Calu3 (cell line): ENCODE measurements at regions not wholly inside any gene's neighbourhood (a gene's known extent, or its start where the extent isn't known, plus 50 kb on each side); places are given as distances from the start of the nearest gene placed in this dataset.

Experiments
- BruUV-seq: library from RNA; stranded (reverse); fragments of 400-500 nt; replicated peaks from 2 replicates; lab custom pipeline; 2021; lab: Mats Ljungman, UMichigan
- CTCF ChIA-PET: fragments of 300-600 bp; sonication (Branson Sonifier 250); formaldehyde crosslinking; loops from one replicate; lab custom pipeline; 2022; ENCODE audit warnings: antibody characterized with exemption; lab: Charles Lee
- DNase-seq: peaks from one replicate; pipeline ENCODE4 v3.0.0; 2022
- H3K27ac Mint-ChIP-seq: one replicate; pipeline ENCODE4 v1.8.0; 2022; ENCODE audit warnings: mixed read lengths; ENCODE audit not compliant: unreplicated experiment
- H3K27me3 Mint-ChIP-seq: one replicate; pipeline ENCODE4 v1.8.0; 2022; ENCODE audit warnings: mixed read lengths; ENCODE audit not compliant: unreplicated experiment
- H3K36me3 Mint-ChIP-seq: one replicate; pipeline ENCODE4 v1.8.0; 2022; ENCODE audit warnings: mild to moderate bottlenecking, moderate library complexity, mixed read lengths; ENCODE audit not compliant: insufficient read depth, unreplicated experiment
- H3K4me1 Mint-ChIP-seq: one replicate; pipeline ENCODE4 v1.8.0; 2022; ENCODE audit warnings: mild to moderate bottlenecking, low read depth, mixed read lengths; ENCODE audit not compliant: unreplicated experiment
- H3K4me3 Mint-ChIP-seq: one replicate; pipeline ENCODE4 v1.8.0; 2022; ENCODE audit warnings: mild to moderate bottlenecking, low read depth, moderate library complexity, mixed read lengths; ENCODE audit not compliant: unreplicated experiment
- H3K9me3 Mint-ChIP-seq: one replicate; pipeline ENCODE4 v1.8.0; 2022; ENCODE audit warnings: low read depth, mixed read lengths; ENCODE audit not compliant: unreplicated experiment
- intact Hi-C: fragments of 100-400 bp; cut with micrococcal nuclease; formaldehyde crosslinking; loops from one replicate; pipeline ENCODE4 v1.10.0; 2022; ENCODE audit not compliant: unreplicated experiment
- TF ChIP-seq, protein P1 (sequence below): fragments of 200-600 bp; IDR thresholded peaks from one replicate; pipeline ENCODE4 v1.8.0; 2022; ENCODE audit warnings: antibody characterized with exemption; ENCODE audit not compliant: unreplicated experiment

DNA sequence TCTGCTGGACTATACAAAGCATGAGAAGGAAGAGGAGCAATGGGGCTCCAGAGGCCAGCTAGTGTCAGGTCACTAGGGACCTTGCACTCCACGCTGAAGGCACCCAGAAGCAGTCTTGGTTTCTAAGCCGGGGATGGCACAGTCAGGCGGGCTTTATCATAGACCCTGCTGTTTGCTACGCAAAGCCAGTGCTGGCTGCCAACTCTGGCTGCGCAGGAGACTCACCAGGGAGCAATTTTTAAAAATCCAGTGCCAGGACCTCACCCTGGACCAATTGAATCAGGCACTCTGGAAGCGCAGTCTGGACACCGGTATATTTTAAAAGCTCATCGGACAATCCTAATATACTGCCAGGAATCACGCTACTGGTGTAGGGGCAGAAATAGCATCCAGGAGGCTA, 368.5 kb upstream of the XYLT1 start:
- TF ChIP-seq, protein P1, sequence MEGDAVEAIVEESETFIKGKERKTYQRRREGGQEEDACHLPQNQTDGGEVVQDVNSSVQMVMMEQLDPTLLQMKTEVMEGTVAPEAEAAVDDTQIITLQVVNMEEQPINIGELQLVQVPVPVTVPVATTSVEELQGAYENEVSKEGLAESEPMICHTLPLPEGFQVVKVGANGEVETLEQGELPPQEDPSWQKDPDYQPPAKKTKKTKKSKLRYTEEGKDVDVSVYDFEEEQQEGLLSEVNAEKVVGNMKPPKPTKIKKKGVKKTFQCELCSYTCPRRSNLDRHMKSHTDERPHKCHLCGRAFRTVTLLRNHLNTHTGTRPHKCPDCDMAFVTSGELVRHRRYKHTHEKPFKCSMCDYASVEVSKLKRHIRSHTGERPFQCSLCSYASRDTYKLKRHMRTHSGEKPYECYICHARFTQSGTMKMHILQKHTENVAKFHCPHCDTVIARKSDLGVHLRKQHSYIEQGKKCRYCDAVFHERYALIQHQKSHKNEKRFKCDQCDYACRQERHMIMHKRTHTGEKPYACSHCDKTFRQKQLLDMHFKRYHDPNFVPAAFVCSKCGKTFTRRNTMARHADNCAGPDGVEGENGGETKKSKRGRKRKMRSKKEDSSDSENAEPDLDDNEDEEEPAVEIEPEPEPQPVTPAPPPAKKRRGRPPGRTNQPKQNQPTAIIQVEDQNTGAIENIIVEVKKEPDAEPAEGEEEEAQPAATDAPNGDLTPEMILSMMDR: no peak
- BruUV-seq: no TSS peak
- no peak for DNase-seq
- no peak overlapping the region for H3K27ac Mint-ChIP-seq
- intact Hi-C loops: no loop called here
- H3K9me3 Mint-ChIP-seq: peaks cover 16% of the 10 kb centered on the region
- H3K36me3 Mint-ChIP-seq: no peaks in the 10 kb centered on the region
- H3K4me3 Mint-ChIP-seq: no peak overlapping the region
- CTCF ChIA-PET: no interaction called here
- no peaks in the 10 kb centered on the region for H3K27me3 Mint-ChIP-seq
- no peaks in the 10 kb centered on the region for H3K4me1 Mint-ChIP-seq

DNA sequence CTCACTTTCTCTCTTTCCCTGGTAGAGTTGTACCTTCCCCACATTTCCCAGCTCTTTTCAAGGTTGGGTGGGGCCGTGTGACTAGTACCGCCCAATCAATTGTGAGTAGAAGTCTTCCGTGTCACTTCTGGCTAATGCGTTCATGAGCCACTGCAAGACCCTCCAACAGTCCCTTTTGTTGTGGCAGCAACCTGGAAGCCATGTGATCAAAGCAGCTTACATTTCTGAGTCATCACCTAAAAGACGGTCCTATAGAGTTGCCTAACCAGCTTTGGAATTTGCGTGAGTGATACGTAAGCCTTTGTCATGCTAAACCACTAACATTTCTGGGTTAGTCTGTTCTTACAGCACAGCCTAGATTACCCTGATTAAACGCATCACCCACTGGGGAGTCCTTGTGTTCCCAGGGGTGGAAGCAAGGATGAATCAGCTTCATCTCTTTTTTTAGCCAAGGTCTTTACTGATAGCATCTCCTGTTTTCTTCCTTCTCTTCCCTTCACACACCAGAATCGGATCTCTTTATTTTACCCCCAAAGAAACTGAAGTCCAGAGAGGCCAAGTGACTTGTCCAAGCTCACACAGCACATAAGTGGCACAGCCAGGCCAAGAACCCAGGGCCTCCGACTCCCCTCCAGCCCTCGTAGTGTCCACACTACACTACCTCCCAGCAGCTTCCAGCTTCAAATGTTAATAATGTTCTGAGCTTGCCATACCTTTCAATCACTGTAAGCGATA, 366.3 kb upstream of the XYLT1 start:
- H3K27ac Mint-ChIP-seq: no peak overlapping the region
- peaks cover 16% of the 10 kb centered on the region for H3K9me3 Mint-ChIP-seq
- no peaks in the 10 kb centered on the region for H3K4me1 Mint-ChIP-seq
- CTCF ChIA-PET: no interaction called here
- H3K36me3 Mint-ChIP-seq: no peaks in the 10 kb centered on the region
- H3K4me3 Mint-ChIP-seq: no peak overlapping the region
- intact Hi-C loops: no loop called here
- no TSS peak for BruUV-seq
- H3K27me3 Mint-ChIP-seq: no peaks in the 10 kb centered on the region
- TF ChIP-seq, protein P1: no peak
- no peak for DNase-seq

DNA sequence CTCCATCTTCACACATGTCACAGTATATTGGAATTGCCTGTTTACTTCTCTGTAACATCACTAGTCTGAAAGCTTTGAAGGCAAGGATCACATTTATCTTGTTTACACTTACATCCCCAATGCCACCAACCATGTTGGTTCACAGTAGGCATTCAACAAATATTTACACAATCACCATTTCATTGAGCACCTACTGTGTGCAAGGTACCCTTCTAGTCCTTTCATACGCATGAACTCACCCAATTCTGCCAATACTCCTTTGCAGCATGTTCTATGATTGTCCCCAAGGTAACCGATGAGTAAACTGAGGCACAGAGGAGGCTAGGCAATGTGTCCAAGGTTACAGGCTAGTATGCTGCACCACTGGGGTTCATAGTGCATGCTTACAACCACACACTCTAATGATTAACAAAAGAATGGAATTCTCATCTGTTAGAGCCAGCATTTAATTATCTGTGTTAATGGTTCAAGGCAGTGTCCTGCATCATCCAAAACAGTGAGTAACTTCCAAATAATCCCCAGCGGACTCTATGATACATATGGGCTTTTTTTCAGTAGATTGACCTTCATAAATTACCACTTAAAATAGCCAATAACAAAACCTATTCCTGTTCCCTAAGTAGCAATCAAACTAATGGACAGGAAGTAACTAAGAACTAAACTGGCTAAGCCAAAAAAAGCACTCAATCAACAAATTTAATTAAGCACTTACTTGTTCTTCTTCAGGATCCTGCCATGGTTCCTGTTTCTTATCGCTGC, 364.5 kb upstream of the XYLT1 start:
- TF ChIP-seq, protein P1: no peak
- H3K27me3 Mint-ChIP-seq: no peaks in the 10 kb centered on the region
- intact Hi-C loops: no loop called here

DNA sequence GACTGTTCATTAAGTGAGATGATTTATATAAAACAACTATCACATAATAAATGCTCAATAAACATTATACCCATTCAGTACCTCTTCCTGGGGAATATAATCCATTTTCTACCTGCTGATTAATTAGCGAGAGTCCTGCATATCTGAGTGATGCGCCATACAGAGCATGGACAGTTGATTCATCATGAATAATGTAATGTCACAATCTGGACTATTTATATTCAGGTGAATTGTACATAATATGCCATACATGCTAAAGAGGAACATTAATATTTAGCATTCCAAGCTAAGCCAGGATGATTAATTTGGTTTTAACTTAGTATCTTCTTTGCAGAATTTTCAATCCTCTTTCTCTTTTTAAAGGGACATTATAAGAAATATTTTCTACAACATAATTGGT, 362.0 kb upstream of the XYLT1 start:
- Mint-ChIP-seq H3K36me3 (no peaks in the 10 kb centered on the region), H3K27ac (no peak overlapping the region), H3K4me3 (no peak overlapping the region), H3K27me3 (no peaks in the 10 kb centered on the region), H3K4me1 (no peaks in the 10 kb centered on the region), H3K9me3 (peaks cover 7% of the 10 kb centered on the region)
- TF ChIP-seq, protein P1: no peak
- CTCF ChIA-PET: no interaction called here
- BruUV-seq: no TSS peak
- intact Hi-C loops: no loop called here
- no peak for DNase-seq

More for the DNA sequence above, 364.5 kb upstream of the XYLT1 start:
- H3K27ac Mint-ChIP-seq: no peak overlapping the region
- no peaks in the 10 kb centered on the region for H3K36me3 Mint-ChIP-seq
- BruUV-seq: no TSS peak
- peaks cover 10% of the 10 kb centered on the region for H3K9me3 Mint-ChIP-seq
- DNase-seq: no peak
- CTCF ChIA-PET: no interaction called here
- H3K4me1 Mint-ChIP-seq: no peaks in the 10 kb centered on the region
- no peak overlapping the region for H3K4me3 Mint-ChIP-seq
